HFFc6 (cell line): ENCODE measurements at regions not wholly inside any gene's neighbourhood (a gene's known extent, or its start where the extent isn't known, plus 50 kb on each side); places are given as distances from the start of the nearest gene placed in this dataset.

Source experiments
- DNase-seq: peaks from one replicate; pipeline ENCODE4 v3.0.0-alpha.2; 2018
- H3K27ac Mint-ChIP-seq: 2 replicates; pipeline ENCODE4 v1.8.0; 2020; ENCODE audit warnings: mild to moderate bottlenecking, mixed read lengths
- H3K27me3 Mint-ChIP-seq: 2 replicates; pipeline ENCODE4 v1.8.0; 2021; ENCODE audit warnings: mild to moderate bottlenecking, moderate library complexity, mixed read lengths; ENCODE audit not compliant: insufficient read depth
- H3K36me3 Mint-ChIP-seq: 2 replicates; pipeline ENCODE4 v1.8.0; 2021; ENCODE audit warnings: low read depth, mixed read lengths
- H3K4me1 Mint-ChIP-seq: 2 replicates; pipeline ENCODE4 v1.8.0; 2020; ENCODE audit warnings: low read depth, mixed read lengths
- H3K4me3 Mint-ChIP-seq: 2 replicates; pipeline ENCODE4 v1.8.0; 2020; ENCODE audit warnings: mild to moderate bottlenecking, moderate library complexity, mixed read lengths
- H3K9me3 Mint-ChIP-seq: 2 replicates; pipeline ENCODE4 v1.8.0; 2020; ENCODE audit warnings: mild to moderate bottlenecking, mixed read lengths
- TF ChIP-seq, protein P1 (sequence below): fragments of 200-600 bp; sonication (generic); IDR thresholded peaks from 2 replicates; pipeline ENCODE4 v1.5.0; 2021; ENCODE audit warnings: antibody characterized with exemption, mild to moderate bottlenecking

DNA sequence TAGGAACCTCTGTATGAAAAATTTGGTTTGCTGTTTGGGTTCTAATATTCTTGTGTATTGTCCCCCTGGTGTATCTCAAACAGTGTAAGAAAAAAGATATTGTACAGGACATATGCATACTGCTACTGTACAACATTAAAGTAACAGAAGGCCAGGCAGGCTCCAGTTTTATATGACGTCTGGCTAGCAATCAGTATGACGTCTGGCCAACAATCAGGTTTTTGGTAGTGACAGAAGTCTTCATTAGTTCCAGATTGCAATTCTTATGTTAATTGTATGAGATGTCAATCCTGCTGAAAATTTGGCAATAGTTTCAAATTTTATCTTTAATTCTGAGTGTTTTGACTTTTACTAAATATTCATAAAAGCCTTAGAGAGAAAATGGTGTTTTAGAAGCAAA, 67.9 kb upstream of the KCND2 start:
- no peaks in the 10 kb centered on the region for H3K36me3 Mint-ChIP-seq
- peaks cover 39% of the 10 kb centered on the region for H3K9me3 Mint-ChIP-seq
- H3K4me3 Mint-ChIP-seq, result no peak overlapping the region
- DNase-seq, result no peak
- no peaks in the 10 kb centered on the region for H3K4me1 Mint-ChIP-seq
- H3K27ac Mint-ChIP-seq, result no peak overlapping the region
- TF ChIP-seq, protein P1, sequence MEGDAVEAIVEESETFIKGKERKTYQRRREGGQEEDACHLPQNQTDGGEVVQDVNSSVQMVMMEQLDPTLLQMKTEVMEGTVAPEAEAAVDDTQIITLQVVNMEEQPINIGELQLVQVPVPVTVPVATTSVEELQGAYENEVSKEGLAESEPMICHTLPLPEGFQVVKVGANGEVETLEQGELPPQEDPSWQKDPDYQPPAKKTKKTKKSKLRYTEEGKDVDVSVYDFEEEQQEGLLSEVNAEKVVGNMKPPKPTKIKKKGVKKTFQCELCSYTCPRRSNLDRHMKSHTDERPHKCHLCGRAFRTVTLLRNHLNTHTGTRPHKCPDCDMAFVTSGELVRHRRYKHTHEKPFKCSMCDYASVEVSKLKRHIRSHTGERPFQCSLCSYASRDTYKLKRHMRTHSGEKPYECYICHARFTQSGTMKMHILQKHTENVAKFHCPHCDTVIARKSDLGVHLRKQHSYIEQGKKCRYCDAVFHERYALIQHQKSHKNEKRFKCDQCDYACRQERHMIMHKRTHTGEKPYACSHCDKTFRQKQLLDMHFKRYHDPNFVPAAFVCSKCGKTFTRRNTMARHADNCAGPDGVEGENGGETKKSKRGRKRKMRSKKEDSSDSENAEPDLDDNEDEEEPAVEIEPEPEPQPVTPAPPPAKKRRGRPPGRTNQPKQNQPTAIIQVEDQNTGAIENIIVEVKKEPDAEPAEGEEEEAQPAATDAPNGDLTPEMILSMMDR, result no peak
- H3K27me3 Mint-ChIP-seq, result no peaks in the 10 kb centered on the region

DNA sequence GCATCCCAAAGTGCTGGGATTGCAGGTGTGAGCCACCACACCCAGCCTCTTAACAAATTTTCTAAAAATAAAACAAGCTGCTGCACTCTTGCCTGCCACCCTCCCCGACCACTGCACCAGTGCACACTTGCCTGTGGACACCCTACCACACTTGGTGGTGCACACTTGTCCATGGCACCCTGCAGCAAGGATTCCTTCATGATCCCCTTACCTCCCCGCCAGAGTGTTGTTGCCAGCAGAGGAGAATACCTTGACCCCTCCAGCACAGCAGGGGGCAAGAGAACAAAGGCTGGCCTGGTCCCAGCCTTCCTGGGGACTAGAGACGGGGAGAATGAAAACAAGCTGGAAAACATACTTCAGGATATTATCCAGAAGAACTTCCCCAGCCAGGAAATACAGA, 65.9 kb upstream of the KCND2 start:
- no peak overlapping the region for H3K27ac Mint-ChIP-seq
- no peak for DNase-seq
- peaks cover 43% of the 10 kb centered on the region for H3K9me3 Mint-ChIP-seq
- no peaks in the 10 kb centered on the region for H3K27me3 Mint-ChIP-seq
- no peaks in the 10 kb centered on the region for H3K36me3 Mint-ChIP-seq
- TF ChIP-seq, protein P1, result no peak
- H3K4me3 Mint-ChIP-seq, result no peak overlapping the region
- no peaks in the 10 kb centered on the region for H3K4me1 Mint-ChIP-seq

DNA sequence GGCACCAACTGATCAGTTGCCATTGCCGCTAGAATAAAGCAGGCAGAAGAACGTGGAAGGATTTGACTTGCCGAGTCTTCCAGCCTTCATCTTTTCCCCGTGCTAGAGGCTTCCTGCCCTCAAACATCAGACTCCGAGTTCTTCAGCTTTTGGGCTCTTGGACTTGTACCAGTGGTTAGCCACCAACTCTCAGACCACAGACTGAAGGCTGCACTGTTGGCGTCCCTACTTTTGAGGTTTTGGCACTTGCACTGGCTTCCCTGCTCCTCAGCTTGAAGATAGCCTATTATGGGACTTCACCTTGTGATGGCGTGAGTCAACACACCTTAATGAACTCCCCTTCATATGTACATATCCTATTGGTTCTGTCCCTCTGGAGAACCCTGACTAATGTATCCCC, 57.3 kb upstream of the KCND2 start:
- Mint-ChIP-seq H3K9me3 (peaks cover 25% of the 10 kb centered on the region), H3K4me1 (no peaks in the 10 kb centered on the region), H3K4me3 (no peak overlapping the region), H3K27me3 (0 out of 2 replicates have a peak, but pooled peaks cover 2% of the 10 kb centered on the region), H3K36me3 (no peaks in the 10 kb centered on the region), H3K27ac (no peak overlapping the region)
- TF ChIP-seq, protein P1, result no peak
- DNase-seq, result no peak

DNA sequence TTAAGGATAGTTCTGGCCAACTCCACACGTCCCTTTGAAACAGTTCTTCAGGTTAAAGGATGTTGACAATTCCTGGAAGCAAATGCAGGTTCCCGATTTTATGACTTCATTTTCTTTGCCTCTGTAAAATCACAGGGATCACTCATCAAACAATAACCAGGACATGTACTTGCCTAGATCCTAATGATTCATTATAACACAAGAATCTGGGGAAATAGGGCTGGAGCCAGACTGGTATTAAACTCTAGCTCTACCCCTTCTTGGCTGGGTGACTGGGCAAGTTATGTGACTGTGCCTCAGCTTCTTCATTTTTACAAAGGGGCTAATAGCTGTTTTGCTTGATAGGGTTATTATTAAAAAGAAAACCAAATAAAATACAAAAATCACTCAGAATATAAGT, 56.0 kb upstream of the KCND2 start:
- Mint-ChIP-seq H3K4me3 (no peak overlapping the region), H3K4me1 (no peaks in the 10 kb centered on the region), H3K9me3 (peaks cover 19% of the 10 kb centered on the region), H3K36me3 (no peaks in the 10 kb centered on the region), H3K27me3 (0 out of 2 replicates have a peak, but pooled peaks cover 2% of the 10 kb centered on the region), H3K27ac (no peak overlapping the region)
- DNase-seq, result no peak
- TF ChIP-seq, protein P1, result no peak

DNA sequence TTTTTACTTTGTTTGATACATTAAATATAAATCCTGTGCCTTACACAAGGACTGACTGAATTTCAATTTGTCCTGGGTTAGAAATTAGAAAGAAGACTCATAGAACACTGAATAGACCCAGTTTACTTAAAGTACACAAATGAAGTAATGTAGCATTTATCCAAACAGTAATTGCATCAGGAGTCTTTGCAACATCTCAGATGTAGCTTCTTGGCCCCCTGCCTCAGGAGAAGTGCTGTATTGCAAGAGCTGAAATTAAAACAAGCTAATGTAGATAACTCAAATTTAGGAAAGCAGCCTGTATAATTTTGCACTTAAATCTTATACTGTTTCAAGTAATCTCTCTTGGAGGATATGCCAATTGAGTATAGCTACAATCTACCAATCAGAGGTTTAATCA, 54.3 kb upstream of the KCND2 start:
- DNase-seq, result no peak
- TF ChIP-seq, protein P1, result no peak
- Mint-ChIP-seq H3K27me3 (0 out of 2 replicates have a peak, but pooled peaks cover 2% of the 10 kb centered on the region), H3K27ac (no peak overlapping the region), H3K4me1 (no peaks in the 10 kb centered on the region), H3K4me3 (no peak overlapping the region), H3K9me3 (peaks cover 19% of the 10 kb centered on the region), H3K36me3 (no peaks in the 10 kb centered on the region)

DNA sequence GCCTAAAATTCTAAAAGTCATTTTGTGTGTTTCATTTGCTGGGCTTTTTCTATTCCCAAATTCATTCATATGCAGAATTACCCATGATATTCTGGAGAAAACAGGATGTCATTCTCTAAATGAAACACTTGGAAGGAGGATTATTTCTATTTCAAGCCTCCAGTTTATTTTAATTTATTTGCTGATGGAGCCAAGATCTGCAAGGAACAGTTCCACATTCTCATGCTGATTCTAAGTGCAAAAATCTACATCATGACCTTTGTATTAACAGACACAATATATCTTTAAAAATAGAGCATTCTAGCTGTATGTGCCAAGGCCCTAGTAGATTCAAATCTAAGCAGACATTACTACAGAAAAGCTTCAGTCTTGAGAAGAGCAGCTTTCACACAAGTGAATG, 51.3 kb upstream of the KCND2 start:
- TF ChIP-seq, protein P1, result no peak
- Mint-ChIP-seq H3K9me3 (peaks cover 18% of the 10 kb centered on the region), H3K4me3 (no peak overlapping the region), H3K27ac (no peak overlapping the region), H3K36me3 (no peaks in the 10 kb centered on the region), H3K27me3 (0 out of 2 replicates have a peak, but pooled peaks cover 2% of the 10 kb centered on the region), H3K4me1 (no peaks in the 10 kb centered on the region)
- DNase-seq, result no peak
